HG02798 (cell line): ENCODE measurements at regions not wholly inside any gene's neighbourhood (a gene's known extent, or its start where the extent isn't known, plus 50 kb on each side); places are given as distances from the start of the nearest gene placed in this dataset.

Experiments used
- ATAC-seq: cut with Tn5 transposase; IDR thresholded peaks from one replicate; pipeline ENCODE4 v1.9.1; 2021; ENCODE audit warnings: mild to moderate bottlenecking; ENCODE audit not compliant: unreplicated experiment, poor library complexity

- ATAC-seq: no peak
These were observed 347.8 kb upstream of the SLC35B3 start for GRCh38 chr6:8783191-8783590.

DNA sequence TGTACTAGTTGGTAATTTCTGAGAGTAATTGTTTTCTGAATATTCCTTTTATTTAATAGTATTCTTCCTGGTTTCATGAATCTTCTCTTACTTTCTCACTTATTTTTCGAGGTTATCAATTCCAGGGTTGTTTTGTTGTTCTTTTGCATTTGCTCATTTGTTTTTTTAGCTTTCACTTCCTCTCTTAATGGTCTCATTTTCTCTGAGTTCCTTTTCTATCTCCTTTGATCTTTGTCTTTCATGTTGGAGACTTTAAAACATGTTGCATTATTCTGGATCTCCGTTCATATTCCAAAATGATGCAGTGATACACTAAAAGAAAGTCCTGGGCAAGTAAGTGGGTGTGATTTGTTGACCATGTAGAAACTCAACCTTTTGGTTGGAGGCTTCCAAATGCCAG is 345.3 kb upstream of the SLC35B3 start:
- ATAC-seq: no peak

GRCh38 chr6:8764733-8765132 is 329.4 kb upstream of the SLC35B3 start:
- no peak for ATAC-seq

DNA sequence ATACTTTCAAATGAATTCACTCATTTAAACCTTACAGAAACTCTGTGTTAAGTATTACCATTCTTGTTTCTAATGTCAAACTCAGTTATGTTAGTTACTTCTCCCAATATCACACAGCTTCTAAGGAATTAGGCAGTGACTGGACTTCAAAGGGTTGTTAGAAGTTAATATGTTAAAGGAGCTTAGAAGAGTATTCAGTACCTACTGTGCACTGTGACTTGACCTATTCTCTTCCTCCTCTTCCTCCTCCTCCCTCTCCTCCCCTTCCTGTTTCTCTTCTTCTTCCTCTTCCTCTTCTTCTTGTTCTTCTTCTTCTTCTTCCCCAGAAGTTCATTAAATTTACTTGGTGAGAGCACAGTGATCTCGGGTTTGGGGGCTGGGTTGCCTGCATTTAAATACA is 325.6 kb upstream of the SLC35B3 start:
- ATAC-seq: no peak

DNA sequence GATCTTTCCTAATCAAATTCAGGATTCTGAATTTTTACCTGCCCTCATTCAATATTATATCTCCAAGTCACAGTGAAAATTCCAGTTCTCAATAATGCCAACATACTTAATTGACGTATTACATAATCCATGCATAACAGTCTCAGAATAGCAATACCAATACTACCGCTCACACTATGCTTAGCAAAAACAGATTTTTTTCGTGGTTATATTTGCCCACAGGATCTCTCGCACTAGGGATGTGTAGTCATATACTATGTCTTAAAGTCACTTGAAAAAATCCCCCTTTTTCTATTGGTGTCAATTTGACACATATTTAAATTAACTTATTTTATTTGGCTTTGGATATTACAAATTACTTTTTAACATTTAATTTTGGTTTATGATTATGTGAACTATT is 323.1 kb upstream of the SLC35B3 start:
- no peak for ATAC-seq

DNA sequence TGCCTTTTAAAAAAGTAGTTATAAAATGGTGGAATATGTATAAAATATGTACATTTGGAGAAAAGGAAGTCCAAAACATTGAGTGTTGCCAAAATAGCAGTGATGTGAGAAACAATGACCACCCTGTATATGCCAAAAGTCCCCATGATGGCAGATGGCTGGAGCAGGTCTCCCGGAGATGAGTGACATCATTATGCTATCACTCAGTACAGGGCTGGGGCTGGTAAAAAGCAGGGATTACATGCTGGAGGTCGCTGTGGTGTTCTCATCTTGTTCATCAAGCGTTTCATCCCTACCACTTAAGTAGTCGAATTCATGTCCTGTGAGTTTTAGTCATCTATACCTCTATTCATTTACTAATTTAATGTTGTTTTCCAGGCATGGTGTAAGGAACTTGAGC is 315.3 kb upstream of the SLC35B3 start:
- no peak for ATAC-seq

- no peak for ATAC-seq
These were observed 314.1 kb upstream of the SLC35B3 start for GRCh38 chr6:8749465-8749864.

DNA sequence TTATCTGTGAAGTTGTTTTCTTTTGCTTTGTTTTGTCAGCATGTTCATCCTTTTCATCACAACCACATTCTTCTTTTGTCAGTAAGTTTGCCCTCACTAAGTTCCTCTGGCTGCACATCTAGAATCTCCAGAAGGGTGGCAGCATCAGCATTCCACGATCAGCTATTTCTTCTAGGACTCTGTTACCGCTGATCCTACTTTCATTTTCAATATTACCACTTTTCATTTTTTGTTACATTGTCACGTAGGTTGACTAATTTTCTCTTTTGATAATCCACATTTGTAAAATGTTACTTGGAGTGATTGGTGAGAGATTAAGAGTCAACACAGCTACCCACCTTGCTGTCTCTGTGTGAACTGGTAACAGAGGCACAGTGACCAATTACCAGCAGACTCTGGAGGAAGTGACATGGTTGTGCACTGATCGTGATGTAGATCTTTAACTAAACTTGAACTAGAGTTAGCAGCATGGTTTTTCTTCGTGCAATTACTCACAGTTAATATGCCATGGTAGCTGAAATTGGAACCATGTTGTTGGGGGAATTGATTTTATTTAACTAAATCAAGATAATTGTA is 307.9 kb upstream of the SLC35B3 start:
- ATAC-seq: peak; percentile 75

- ATAC-seq: no peak
These were observed 304.1 kb upstream of the SLC35B3 start for GRCh38 chr6:8739454-8739853.

GRCh38 chr6:8738951-8739350 is 303.6 kb upstream of the SLC35B3 start:
- ATAC-seq: no peak

GRCh38 chr6:8736156-8736895 is 301.0 kb upstream of the SLC35B3 start:
- no peak for ATAC-seq

GRCh38 chr6:8733879-8734278 is 298.5 kb upstream of the SLC35B3 start:
- ATAC-seq: no peak

DNA sequence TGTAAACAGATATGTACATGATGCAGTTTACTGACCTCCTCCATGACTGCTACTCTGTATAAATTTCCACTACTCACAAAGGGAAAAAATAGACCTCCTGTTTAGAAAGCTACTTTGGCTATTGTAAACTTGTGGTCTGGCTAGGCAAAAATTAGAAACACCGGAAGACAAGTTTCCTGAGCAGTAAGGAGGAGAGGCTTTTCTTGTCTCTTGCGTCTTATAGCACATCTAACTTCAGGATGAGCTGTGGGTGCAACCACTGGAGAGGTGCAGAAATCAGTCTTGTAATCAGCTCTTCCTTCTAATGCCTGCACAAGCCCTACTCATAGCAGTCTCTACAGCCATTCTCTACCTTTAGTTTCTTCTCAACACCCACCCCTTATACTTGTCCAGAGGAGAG is 296.5 kb upstream of the SLC35B3 start:
- no peak for ATAC-seq

- no peak for ATAC-seq
These were observed 275.5 kb upstream of the SLC35B3 start for GRCh38 chr6:8710668-8711431.

DNA sequence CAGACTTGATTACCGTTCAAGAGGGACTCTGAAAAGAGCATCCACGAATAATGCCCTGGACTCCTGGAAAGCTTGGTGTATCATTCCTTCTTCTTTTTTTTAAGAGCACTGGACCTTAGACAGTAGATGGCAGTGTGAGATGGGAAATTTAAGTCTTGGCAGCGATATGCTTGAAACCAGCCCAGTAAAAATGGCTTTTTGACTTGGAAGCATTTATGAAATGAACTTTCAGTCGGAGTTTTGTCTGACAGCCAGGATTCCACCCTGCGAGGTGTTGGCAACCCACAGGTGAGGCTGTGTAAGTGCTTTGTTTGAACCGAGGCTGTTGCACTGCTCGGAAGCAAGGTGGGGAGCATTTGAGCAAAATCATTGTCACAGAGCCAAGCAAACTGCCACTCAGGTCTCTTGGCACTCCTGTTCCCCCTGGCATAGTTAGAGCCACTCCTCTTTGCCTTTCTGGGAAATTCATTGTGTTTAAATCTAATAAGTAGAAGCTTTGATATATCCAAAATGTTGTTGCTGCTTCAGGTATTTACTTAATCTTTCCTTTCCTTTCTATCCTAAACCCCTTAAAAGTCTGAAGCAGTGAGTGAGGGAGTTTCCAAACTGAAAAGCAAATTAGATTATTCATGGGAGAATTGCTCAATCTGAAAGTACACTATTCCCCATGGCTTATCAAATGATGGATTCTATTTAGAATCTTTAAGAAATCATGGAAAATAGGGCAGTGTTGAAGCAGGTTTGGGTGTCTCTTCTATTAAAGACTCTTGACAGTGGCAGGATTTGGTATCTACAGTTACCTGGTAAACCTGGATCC is 272.8 kb upstream of the SLC35B3 start:
- ATAC-seq: no peak

DNA sequence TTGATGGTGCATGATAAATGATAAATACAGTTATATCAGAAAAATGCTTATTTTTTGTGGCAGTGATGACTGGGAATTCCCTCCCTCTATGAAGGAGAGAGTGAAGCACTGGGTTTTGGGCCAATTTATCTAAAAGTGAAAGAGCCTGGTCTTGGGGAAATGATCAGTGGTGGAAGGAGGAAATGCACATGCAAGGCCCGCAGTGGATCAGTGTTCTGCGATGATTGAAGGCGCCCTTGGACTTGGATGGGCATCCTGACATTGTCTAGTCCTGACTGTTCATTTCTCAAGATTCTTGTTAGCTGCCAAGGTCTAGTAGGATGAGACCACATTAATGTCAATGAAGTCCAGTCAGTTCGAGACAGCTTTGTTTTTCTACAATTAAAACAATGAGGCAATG is 272.0 kb upstream of the SLC35B3 start:
- ATAC-seq: no peak

DNA sequence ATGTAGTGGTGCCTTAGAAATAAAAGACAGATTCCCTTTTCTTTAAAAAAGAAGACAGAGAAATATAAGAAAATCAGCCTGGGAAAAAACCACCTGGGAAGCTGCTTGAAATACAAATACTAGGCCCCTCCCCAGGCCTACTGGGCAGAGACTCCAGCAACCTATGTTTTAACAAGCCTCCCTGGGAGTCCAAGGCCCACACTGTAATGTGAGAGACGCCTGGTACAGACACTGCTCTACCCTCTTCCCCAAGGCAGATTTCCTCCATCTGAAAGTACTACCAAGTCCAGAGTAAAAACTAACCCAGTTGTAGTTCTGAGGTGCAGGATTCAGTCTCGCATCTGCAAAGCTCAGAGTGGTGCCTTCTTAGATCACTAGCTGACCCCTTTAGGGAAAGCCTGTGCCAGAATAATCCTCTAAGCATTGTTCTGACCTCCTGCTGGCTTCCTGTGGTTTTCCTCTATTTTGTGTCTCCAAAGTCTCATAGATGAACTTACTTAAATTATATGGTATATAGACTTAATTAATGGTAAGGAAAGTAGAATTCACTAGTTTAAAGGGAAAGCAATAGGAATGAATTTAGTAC is 270.2 kb upstream of the SLC35B3 start:
- no peak for ATAC-seq

DNA sequence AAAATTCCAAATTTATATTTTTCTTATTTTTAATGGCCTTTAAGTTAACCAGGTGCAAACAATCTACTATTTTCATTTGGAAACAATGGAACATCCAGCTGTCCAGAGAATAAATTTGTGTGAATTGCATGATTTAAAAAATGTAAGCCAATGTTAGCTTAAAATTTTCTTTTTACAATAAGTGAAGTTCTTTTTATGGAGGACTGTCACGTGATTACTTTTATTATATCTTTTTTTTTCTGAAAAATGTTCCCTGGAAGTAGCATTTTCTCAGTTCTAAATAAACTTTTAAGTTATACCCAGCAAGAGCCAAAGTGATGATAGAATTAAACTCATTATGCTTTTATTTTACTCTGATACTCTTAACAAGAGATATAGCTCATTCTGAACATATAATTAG is 267.7 kb upstream of the SLC35B3 start:
- no peak for ATAC-seq

- no peak for ATAC-seq
These were observed 253.5 kb upstream of the SLC35B3 start for GRCh38 chr6:8688821-8689220.

- no peak for ATAC-seq
These were observed 250.7 kb upstream of the SLC35B3 start for GRCh38 chr6:8686077-8686476.
